Body of pancreas (tissue), 4 donors: ENCODE measurements at regions not wholly inside any gene's neighbourhood (a gene's known extent, or its start where the extent isn't known, plus 50 kb on each side); places are given as distances from the start of the nearest gene placed in this dataset.

Source experiments
- ATAC-seq: fragments of 150-250 bp; one replicate; pipeline ENCODE4 v1.9.1; 2016
- DNase-seq, 4 donors: peaks; one replicate each; pipeline ENCODE4 v3.0.0-alpha.2; 2019
- H3K27ac ChIP-seq, 4 donors: fragments of 200-600 bp; sonication (generic); 1 replicate in 3 of 4; 2 replicates in 1 of 4; pipeline versions ENCODE4 v1.5.1 to v1.6.1; 2016 to 2019; ENCODE audit warnings: mild to moderate bottlenecking in 1 of 4, mixed read lengths in 1 of 4, moderate library complexity in 1 of 4
- H3K27me3 ChIP-seq, 2 donors: fragments of 200-600 bp; sonication (generic); one replicate each; pipeline ENCODE4 v1.6.0; 2016; ENCODE audit warnings: mild to moderate bottlenecking in 1 of 2
- H3K36me3 ChIP-seq, 2 donors: fragments of 200-600 bp; sonication (generic); replicated peaks in 1 of 2; 2 replicates each; pipeline ENCODE4 v1.5.1; 2016; ENCODE audit warnings: low read depth in 2 of 2; ENCODE audit not compliant: insufficient read depth in 1 of 2
- H3K4me1 ChIP-seq: fragments of 200-600 bp; sonication (generic); one replicate; pipeline ENCODE4 v1.6.0; 2016
- H3K4me3 ChIP-seq, 2 donors: fragments of 200-600 bp; sonication (generic); 1 replicate in 1 of 2; 2 replicates in 1 of 2; pipeline ENCODE4 v1.5.1; 2016 to 2019
- H3K9me3 ChIP-seq, 3 donors: fragments of 200-600 bp; sonication (generic); 1 replicate in 2 of 3; 2 replicates in 1 of 3; pipeline ENCODE4 v1.5.1; 2016
- POLR2A ChIP-seq, 3 donors: fragments of 450-650 bp; IDR thresholded peaks; one replicate each; pipeline ENCODE4 v1.6.1; 2016; ENCODE audit warnings: antibody characterized with exemption in 3 of 3, mild to moderate bottlenecking in 2 of 3
- WGBS, 2 donors: methylation state at CpG; one replicate each; pipeline ENCODE4 v1.1.5; 2017; 5-methylcytosine and 5-hydroxymethylcytosine counted together
- intact Hi-C: fragments of 100-400 bp; cut with DNase I; formaldehyde crosslinking; loops from one replicate; pipeline ENCODE4 v1.15.1; 2023
- TF ChIP-seq, protein P1 (sequence below), 7 experiments: fragments of 450-650 bp in 4 of 7; fragments of 200-600 bp in 3 of 7; sonication (generic) in 3 of 7; IDR thresholded peaks; one replicate each; pipeline ENCODE4 v1.5.1; 2016 to 2019; ENCODE audit warnings: antibody characterized with exemption in 7 of 7

DNA sequence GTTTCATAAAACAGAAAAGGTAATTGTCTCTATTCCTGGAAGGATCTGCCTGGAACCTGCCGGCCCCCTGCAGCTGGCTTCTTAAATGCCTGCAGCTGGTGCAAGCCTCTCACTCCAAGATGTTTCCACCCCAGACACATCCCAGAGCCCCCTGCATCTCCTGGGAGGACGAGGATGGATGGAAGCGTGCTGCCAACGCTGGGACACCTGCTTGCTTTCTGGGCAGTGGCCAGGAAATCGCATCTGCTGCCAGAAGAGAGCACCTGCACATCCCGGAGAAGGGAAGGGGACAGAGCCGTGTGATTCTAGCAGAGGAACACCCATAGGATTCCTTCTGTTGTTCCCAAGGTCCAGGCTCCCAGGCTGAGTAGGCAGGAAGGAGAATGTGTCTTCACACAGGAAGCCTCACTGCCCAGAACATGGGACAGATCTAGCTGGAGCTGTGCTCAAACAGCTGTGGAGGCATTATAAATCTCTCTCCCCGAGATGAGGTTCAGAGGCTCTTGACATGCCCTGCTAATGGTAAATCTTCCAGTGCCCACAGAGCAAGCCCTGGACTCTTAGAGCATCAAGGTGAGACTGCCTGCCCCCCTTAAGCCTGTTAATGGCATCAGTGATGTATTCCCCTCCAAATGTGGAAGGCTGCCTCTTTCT lies 138.8 kb upstream of the MAP1LC3B2 start:
- 57 to 77% methylated on average over 4 to 8 of the region's 8 CpGs for WGBS, 2 donors
- ATAC-seq: no peak
- intact Hi-C loops: no loop called here

DNA sequence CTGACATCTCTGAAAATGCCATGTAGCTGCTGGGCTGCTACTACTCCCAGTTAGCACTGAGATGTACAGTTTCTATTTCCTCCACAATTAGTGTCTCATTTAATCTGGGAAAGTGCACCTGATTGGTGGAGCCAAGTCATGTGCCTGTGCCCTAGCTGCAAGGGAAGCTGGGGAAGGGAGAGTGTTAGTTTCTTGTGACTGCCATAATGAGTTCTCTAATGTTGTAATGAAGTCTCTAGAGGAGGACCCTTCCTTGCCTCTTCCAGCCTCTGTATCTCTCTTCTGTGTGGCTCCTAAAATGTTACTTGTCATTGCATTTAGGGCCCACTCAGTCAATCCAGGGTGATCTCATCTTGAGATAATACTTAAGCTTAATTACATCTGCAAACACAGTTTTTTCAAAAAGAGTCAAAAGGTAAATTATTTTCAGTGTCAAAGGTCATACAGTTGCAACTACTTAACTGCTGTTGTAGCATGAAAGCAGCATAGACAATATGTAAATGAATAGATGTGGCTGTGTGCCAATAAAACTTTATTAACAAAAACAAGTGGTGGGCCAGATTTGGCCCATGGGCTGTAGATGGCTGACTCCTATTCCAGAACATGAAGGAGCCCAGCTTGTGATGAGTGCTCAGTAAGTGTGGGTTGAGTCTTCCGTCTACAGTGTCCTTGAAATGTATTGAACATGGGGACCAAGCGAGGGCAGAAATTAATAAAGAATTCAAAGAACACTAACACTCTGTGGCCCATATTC lies 137.2 kb upstream of the MAP1LC3B2 start:
- intact Hi-C loops: no loop called here
- WGBS, 2 donors: 95 to 98% methylated on average over 2 of the region's 2 CpGs
- no peaks in the 10 kb centered on the region for H3K27me3 ChIP-seq
- DNase-seq: no peak
- no peak overlapping the region for H3K27ac ChIP-seq
- TF ChIP-seq, protein P1, sequence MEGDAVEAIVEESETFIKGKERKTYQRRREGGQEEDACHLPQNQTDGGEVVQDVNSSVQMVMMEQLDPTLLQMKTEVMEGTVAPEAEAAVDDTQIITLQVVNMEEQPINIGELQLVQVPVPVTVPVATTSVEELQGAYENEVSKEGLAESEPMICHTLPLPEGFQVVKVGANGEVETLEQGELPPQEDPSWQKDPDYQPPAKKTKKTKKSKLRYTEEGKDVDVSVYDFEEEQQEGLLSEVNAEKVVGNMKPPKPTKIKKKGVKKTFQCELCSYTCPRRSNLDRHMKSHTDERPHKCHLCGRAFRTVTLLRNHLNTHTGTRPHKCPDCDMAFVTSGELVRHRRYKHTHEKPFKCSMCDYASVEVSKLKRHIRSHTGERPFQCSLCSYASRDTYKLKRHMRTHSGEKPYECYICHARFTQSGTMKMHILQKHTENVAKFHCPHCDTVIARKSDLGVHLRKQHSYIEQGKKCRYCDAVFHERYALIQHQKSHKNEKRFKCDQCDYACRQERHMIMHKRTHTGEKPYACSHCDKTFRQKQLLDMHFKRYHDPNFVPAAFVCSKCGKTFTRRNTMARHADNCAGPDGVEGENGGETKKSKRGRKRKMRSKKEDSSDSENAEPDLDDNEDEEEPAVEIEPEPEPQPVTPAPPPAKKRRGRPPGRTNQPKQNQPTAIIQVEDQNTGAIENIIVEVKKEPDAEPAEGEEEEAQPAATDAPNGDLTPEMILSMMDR (IDR thresholded peaks at IDR 0.05): no peak
- TF ChIP-seq POLR2A (IDR thresholded peaks at IDR 0.05): no peak
- no peak overlapping the region for H3K4me3 ChIP-seq
- no peaks in the 10 kb centered on the region for H3K9me3 ChIP-seq
- H3K4me1 ChIP-seq: no peaks in the 10 kb centered on the region
- no peak for ATAC-seq
- no peaks in the 10 kb centered on the region for H3K36me3 ChIP-seq

More for the DNA sequence above, 138.8 kb upstream of the MAP1LC3B2 start:
- H3K27me3 ChIP-seq: no peaks in the 10 kb centered on the region
- H3K4me1 ChIP-seq: no peaks in the 10 kb centered on the region
- H3K36me3 ChIP-seq: no peaks in the 10 kb centered on the region
- H3K27ac ChIP-seq: no peak overlapping the region
- no peaks in the 10 kb centered on the region for H3K9me3 ChIP-seq
- no peak for DNase-seq
- H3K4me3 ChIP-seq: no peak overlapping the region
- no peak for TF ChIP-seq POLR2A (IDR thresholded peaks at IDR 0.05)
- TF ChIP-seq, protein P1 (IDR thresholded peaks at IDR 0.05): no peak

DNA sequence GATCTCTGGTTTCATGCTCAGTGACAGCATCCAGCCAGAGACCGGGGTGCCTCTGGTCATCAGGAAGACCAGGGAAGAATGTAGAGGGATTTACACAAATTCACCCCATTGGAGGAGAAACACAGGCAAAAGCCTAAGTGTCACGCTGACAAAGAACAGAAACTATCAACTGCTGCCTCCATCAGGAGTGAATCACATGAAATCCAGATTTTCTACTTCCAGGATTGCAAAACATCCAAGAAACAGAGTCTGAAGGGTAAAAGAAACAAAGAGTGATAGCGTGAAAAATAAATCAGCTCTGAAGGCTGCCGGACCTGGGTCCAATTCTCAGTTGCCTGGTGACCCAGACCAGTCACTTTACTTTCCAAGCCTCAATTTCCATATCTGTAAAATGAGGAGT lies 136.1 kb upstream of the MAP1LC3B2 start:
- H3K9me3 ChIP-seq: no peaks in the 10 kb centered on the region
- H3K27me3 ChIP-seq: no peaks in the 10 kb centered on the region
- 59 to 76% methylated on average over 4 of the region's 4 CpGs for WGBS, 2 donors
- H3K27ac ChIP-seq: no peak overlapping the region
- intact Hi-C loops: no loop called here
- no peaks in the 10 kb centered on the region for H3K4me1 ChIP-seq
- peak; percentile 27 for ATAC-seq
- DNase-seq: peak in 1 of 4 donors; percentile 24
- H3K36me3 ChIP-seq: no peaks in the 10 kb centered on the region
- no peak for TF ChIP-seq POLR2A (IDR thresholded peaks at IDR 0.05)
- TF ChIP-seq, protein P1 (IDR thresholded peaks at IDR 0.05): no peak
- H3K4me3 ChIP-seq: no peak overlapping the region

DNA sequence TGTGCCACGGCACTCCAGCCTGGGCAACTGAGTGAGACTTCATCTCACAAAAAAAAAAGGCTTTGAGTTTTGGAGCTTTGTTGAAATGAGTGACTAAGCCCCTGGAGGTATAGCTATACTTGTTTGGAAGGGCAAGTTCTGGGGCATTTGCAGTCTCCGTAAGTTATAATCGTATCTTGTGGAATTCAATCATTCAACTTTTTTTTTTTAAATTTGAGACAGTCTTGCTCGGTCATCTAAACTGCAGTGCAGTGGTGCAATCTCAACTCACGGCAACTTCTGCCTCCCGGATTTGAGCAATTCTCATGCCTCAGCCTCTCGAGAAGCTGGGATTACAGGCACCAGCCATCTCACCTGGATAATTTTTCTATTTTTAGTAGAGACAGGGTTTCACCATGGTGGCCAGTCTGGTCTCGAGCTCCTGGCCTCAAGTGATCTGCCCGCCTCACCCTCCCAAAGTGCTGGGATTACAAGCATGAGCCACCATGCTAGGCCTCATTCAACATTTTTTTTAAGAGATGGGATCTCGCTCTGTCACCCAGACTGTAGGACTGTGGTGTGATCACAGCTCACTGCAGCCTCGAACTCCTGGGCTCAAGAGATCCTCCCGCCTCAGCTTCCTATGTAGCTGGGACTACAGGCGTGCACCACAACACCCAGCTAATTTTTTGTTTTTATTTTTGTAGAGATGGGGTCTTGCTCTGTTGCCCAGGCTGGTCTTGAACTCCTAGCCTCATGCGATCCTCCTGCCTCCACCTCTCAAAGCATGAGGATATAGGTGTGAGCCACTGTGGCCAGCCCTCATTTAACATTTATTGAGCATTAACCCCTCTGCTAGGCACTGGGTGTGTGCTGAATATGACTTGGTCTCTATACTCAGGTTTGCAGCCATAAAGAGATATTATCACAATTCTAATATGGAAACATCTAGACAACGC lies 133.7 kb upstream of the MAP1LC3B2 start:
- no peaks in the 10 kb centered on the region for H3K9me3 ChIP-seq
- no peak for TF ChIP-seq POLR2A (IDR thresholded peaks at IDR 0.05)
- TF ChIP-seq, protein P1 (IDR thresholded peaks at IDR 0.05): no peak
- ATAC-seq: no peak
- H3K4me1 ChIP-seq: no peaks in the 10 kb centered on the region
- DNase-seq: no peak
- intact Hi-C loops: no loop called here
- no peaks in the 10 kb centered on the region for H3K27me3 ChIP-seq
- H3K27ac ChIP-seq: no peak overlapping the region
- H3K4me3 ChIP-seq: no peak overlapping the region
- WGBS, 2 donors: 87 to 89% methylated on average over 15 of the region's 15 CpGs
- no peaks in the 10 kb centered on the region for H3K36me3 ChIP-seq
